Body of pancreas (tissue), 4 donors: ENCODE measurements at regions not wholly inside any gene's neighbourhood (a gene's known extent, or its start where the extent isn't known, plus 50 kb on each side); places are given as distances from the start of the nearest gene placed in this dataset.

Source experiments
- ATAC-seq: fragments of 150-250 bp; one replicate; pipeline ENCODE4 v1.9.1; 2016
- DNase-seq, 4 donors: peaks; one replicate each; pipeline ENCODE4 v3.0.0-alpha.2; 2019
- H3K27ac ChIP-seq, 4 donors: fragments of 200-600 bp; sonication (generic); 1 replicate in 3 of 4; 2 replicates in 1 of 4; pipeline versions ENCODE4 v1.5.1 to v1.6.1; 2016 to 2019; ENCODE audit warnings: mild to moderate bottlenecking in 1 of 4, mixed read lengths in 1 of 4, moderate library complexity in 1 of 4
- H3K27me3 ChIP-seq, 2 donors: fragments of 200-600 bp; sonication (generic); one replicate each; pipeline ENCODE4 v1.6.0; 2016; ENCODE audit warnings: mild to moderate bottlenecking in 1 of 2
- H3K36me3 ChIP-seq, 2 donors: fragments of 200-600 bp; sonication (generic); replicated peaks in 1 of 2; 2 replicates each; pipeline ENCODE4 v1.5.1; 2016; ENCODE audit warnings: low read depth in 2 of 2; ENCODE audit not compliant: insufficient read depth in 1 of 2
- H3K4me1 ChIP-seq: fragments of 200-600 bp; sonication (generic); one replicate; pipeline ENCODE4 v1.6.0; 2016
- H3K4me3 ChIP-seq, 2 donors: fragments of 200-600 bp; sonication (generic); 1 replicate in 1 of 2; 2 replicates in 1 of 2; pipeline ENCODE4 v1.5.1; 2016 to 2019
- H3K9me3 ChIP-seq, 3 donors: fragments of 200-600 bp; sonication (generic); 1 replicate in 2 of 3; 2 replicates in 1 of 3; pipeline ENCODE4 v1.5.1; 2016
- CTCF ChIP-seq, 7 experiments: fragments of 450-650 bp in 4 of 7; fragments of 200-600 bp in 3 of 7; sonication (generic) in 3 of 7; IDR thresholded peaks; one replicate each; pipeline ENCODE4 v1.5.1; 2016 to 2019; ENCODE audit warnings: antibody characterized with exemption in 7 of 7
- POLR2A ChIP-seq, 3 donors: fragments of 450-650 bp; IDR thresholded peaks; one replicate each; pipeline ENCODE4 v1.6.1; 2016; ENCODE audit warnings: antibody characterized with exemption in 3 of 3, mild to moderate bottlenecking in 2 of 3
- WGBS, 2 donors: methylation state at CpG; one replicate each; pipeline ENCODE4 v1.1.5; 2017; 5-methylcytosine and 5-hydroxymethylcytosine counted together
- intact Hi-C: fragments of 100-400 bp; cut with DNase I; formaldehyde crosslinking; loops from one replicate; pipeline ENCODE4 v1.15.1; 2023

- Histone ChIP-seq H3K4me3 (no peak overlapping the region), H3K36me3 (no peaks in the 10 kb centered on the region), H3K27ac (no peak overlapping the region), H3K4me1 (peaks cover 5% of the 10 kb centered on the region), H3K27me3 (no peaks in the 10 kb centered on the region), H3K9me3 (no peaks in the 10 kb centered on the region)
- ATAC-seq, result no peak
- intact Hi-C loops, result no loop called here
- DNase-seq, result no peak
- TF ChIP-seq POLR2A (IDR thresholded peaks at IDR 0.05), result no peak
- no peak for TF ChIP-seq CTCF (IDR thresholded peaks at IDR 0.05)
- 75 to 84% methylated on average over 2 of the region's 2 CpGs for WGBS, 2 donors
These were observed 410.0 kb upstream of the SEMA3D start for GRCh38 chr7:85596827-85597226.

GRCh38 chr7:85595750-85596178 is 408.9 kb upstream of the SEMA3D start:
- Histone ChIP-seq H3K9me3 (no peaks in the 10 kb centered on the region), H3K4me1 (peaks cover 7% of the 10 kb centered on the region), H3K27ac (no peak overlapping the region), H3K36me3 (no peaks in the 10 kb centered on the region), H3K27me3 (no peaks in the 10 kb centered on the region), H3K4me3 (no peak overlapping the region)
- no peak for TF ChIP-seq POLR2A (IDR thresholded peaks at IDR 0.05)
- no peak for TF ChIP-seq CTCF (IDR thresholded peaks at IDR 0.05)
- DNase-seq (no peak), ATAC-seq (no peak)
- intact Hi-C loops, result no loop called here

GRCh38 chr7:85593355-85593754 is 406.5 kb upstream of the SEMA3D start:
- intact Hi-C loops, result no loop called here
- DNase-seq, result no peak
- no peak for TF ChIP-seq CTCF (IDR thresholded peaks at IDR 0.05)
- TF ChIP-seq POLR2A (IDR thresholded peaks at IDR 0.05), result no peak
- Histone ChIP-seq H3K27ac (no peak overlapping the region), H3K4me3 (no peak overlapping the region), H3K9me3 (no peaks in the 10 kb centered on the region), H3K36me3 (no peaks in the 10 kb centered on the region), H3K27me3 (no peaks in the 10 kb centered on the region), H3K4me1 (peaks cover 7% of the 10 kb centered on the region)
- no peak for ATAC-seq
- WGBS, 2 donors, result 57 to 61% methylated on average over 3 of the region's 3 CpGs

GRCh38 chr7:85587785-85588184 is 400.9 kb upstream of the SEMA3D start:
- Histone ChIP-seq H3K27me3 (no peaks in the 10 kb centered on the region), H3K27ac (no peak overlapping the region), H3K4me3 (no peak overlapping the region), H3K9me3 (no peaks in the 10 kb centered on the region), H3K4me1 (peaks cover 7% of the 10 kb centered on the region), H3K36me3 (no peaks in the 10 kb centered on the region)
- TF ChIP-seq POLR2A (IDR thresholded peaks at IDR 0.05) (no peak), CTCF (IDR thresholded peaks at IDR 0.05) (no peak)
- intact Hi-C loops, result no loop called here
- no peak for ATAC-seq
- DNase-seq, result no peak

- no peak for ATAC-seq
- intact Hi-C loops, result no loop called here
- Histone ChIP-seq H3K4me3 (no peak overlapping the region), H3K4me1 (no peaks in the 10 kb centered on the region), H3K9me3 (no peaks in the 10 kb centered on the region), H3K36me3 (no peaks in the 10 kb centered on the region), H3K27me3 (no peaks in the 10 kb centered on the region), H3K27ac (no peak overlapping the region)
- no peak for DNase-seq
- WGBS, 2 donors, result 33 to 36% methylated on average over 3 of the region's 3 CpGs
- TF ChIP-seq CTCF (IDR thresholded peaks at IDR 0.05), result no peak
- no peak for TF ChIP-seq POLR2A (IDR thresholded peaks at IDR 0.05)
These were observed 399.2 kb upstream of the SEMA3D start for GRCh38 chr7:85586091-85586490.
